ENCODE measurements at regions not wholly inside any gene's neighbourhood (a gene's known extent, or its start where the extent isn't known, plus 50 kb on each side); places are given as distances from the start of the nearest gene placed in this dataset.
"Not testable (repeated sequence)": the region's sequence is repeated elsewhere in the genome, so short reads cannot be mapped to it uniquely, and the experiment has no call there.

- not testable (repeated sequence) for TF ChIP-seq CTCF (IDR thresholded peaks at IDR 0.05); REST (IDR thresholded peaks at IDR 0.05; ENCODE audit: insufficient read depth in 1 of 2, low read depth in 2 of 2, low read length in 1 of 2); SIN3A (IDR thresholded peaks at IDR 0.05; ENCODE audit: borderline replicate concordance, insufficient read depth, low read depth, low read length); POLR2AphosphoS5 (IDR thresholded peaks at IDR 0.05; ENCODE audit: low read depth, low read length); TCF7L2 (IDR thresholded peaks at IDR 0.05; ENCODE audit: low read depth, low read length)
Observed at GRCh38 chr16:21344361-21344912, 66.3 kb upstream of the CRYM start.
